ENCODE measurements at regions not wholly inside any gene's neighbourhood (a gene's known extent, or its start where the extent isn't known, plus 50 kb on each side); places are given as distances from the start of the nearest gene placed in this dataset.
"Not testable (repeated sequence)": the region's sequence is repeated elsewhere in the genome, so short reads cannot be mapped to it uniquely, and the experiment has no call there.

DNA sequence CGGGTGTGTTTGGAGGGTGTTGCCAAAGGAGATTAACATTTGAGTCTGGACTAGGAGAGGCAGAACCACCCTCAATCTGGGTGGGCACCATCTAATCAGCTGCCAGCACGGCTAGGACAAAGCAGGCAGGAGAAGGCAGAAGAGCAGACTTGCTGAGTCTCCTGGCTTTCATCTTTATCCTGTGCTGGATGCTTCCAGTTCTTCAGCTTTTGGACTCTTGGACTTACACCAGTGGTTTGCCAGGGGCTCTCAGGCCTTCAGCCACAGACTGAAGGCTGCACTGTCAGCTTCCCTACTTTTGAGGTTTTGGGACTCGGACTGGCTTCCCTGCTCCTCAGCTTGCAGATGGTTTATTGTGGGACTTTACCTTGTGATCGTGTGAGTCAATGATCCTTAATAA lies 70.4 kb upstream of the AGAP9 start:
- not testable (repeated sequence) for H3K4me3 ChIP-seq (IDR thresholded peaks at IDR 0.05; ENCODE audit: insufficient read depth, low read depth, low read length)

GRCh38 chr10:47593129-47593528 lies 69.7 kb upstream of the AGAP9 start:
- not testable (repeated sequence) for H3K27ac ChIP-seq; H3K36me3 ChIP-seq (ENCODE audit: insufficient read depth); H3K4me2 ChIP-seq; H2AFZ ChIP-seq (ENCODE audit: low read depth); H3K27me3 ChIP-seq (ENCODE audit: insufficient read depth, low read depth); H3K9ac ChIP-seq; H3K4me1 ChIP-seq (ENCODE audit: low read depth, poor library complexity, severe bottlenecking); H3K79me2 ChIP-seq (ENCODE audit: insufficient read depth, low read depth); H3K4me3 ChIP-seq (IDR thresholded peaks at IDR 0.05; ENCODE audit: insufficient read depth, low read depth, low read length); H4K20me1 ChIP-seq (ENCODE audit: insufficient read depth)

More for the DNA sequence above, 70.4 kb upstream of the AGAP9 start:
- H3K27me3 ChIP-seq (ENCODE audit: insufficient read depth, low read depth); H2AFZ ChIP-seq (ENCODE audit: low read depth); H3K9ac ChIP-seq; H3K4me1 ChIP-seq (ENCODE audit: low read depth, poor library complexity, severe bottlenecking); H3K27ac ChIP-seq; H3K4me2 ChIP-seq; H3K79me2 ChIP-seq (ENCODE audit: insufficient read depth, low read depth); H4K20me1 ChIP-seq (ENCODE audit: insufficient read depth); H3K36me3 ChIP-seq (ENCODE audit: insufficient read depth): not testable (repeated sequence)

DNA sequence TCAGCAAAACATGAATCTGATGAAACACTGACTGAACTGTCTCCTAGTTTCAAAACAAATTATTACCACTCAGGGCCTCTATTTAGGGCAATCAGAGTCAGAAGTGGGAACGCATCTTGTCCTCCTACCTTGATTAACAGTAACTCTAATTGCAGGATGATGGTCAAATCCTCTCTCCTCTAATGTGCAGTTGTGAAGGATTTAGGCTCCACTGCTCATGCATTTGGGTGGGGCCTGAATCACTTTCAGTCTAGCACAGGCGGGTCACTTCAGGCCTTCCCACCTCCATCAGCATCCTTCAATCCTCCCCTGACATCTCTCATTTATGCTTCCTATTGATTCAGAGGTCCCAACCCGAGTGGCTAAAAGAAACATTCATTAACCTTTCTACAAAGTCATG lies 67.5 kb upstream of the AGAP9 start:
- not testable (repeated sequence) for H3K79me2 ChIP-seq (ENCODE audit: insufficient read depth, low read depth); H3K27ac ChIP-seq; H3K4me1 ChIP-seq (ENCODE audit: low read depth, poor library complexity, severe bottlenecking); H3K4me3 ChIP-seq (IDR thresholded peaks at IDR 0.05; ENCODE audit: insufficient read depth, low read depth, low read length); H3K36me3 ChIP-seq (ENCODE audit: insufficient read depth); H3K9ac ChIP-seq; H3K4me2 ChIP-seq; H3K27me3 ChIP-seq (ENCODE audit: insufficient read depth, low read depth); H4K20me1 ChIP-seq (ENCODE audit: insufficient read depth); H2AFZ ChIP-seq (ENCODE audit: low read depth)

GRCh38 chr10:47590534-47590933 lies 67.1 kb upstream of the AGAP9 start:
- not testable (repeated sequence) for H3K27ac ChIP-seq, H3K4me2 ChIP-seq

GRCh38 chr10:47582051-47582450 lies 58.6 kb upstream of the AGAP9 start:
- H3K4me3 ChIP-seq (IDR thresholded peaks at IDR 0.05; ENCODE audit: insufficient read depth, low read depth, low read length); H3K79me2 ChIP-seq (ENCODE audit: insufficient read depth, low read depth); H2AFZ ChIP-seq (ENCODE audit: low read depth); H3K27me3 ChIP-seq (ENCODE audit: insufficient read depth, low read depth); H3K36me3 ChIP-seq (ENCODE audit: insufficient read depth); H4K20me1 ChIP-seq (ENCODE audit: insufficient read depth); H3K4me2 ChIP-seq; H3K9ac ChIP-seq; H3K27ac ChIP-seq; H3K4me1 ChIP-seq (ENCODE audit: low read depth, poor library complexity, severe bottlenecking): not testable (repeated sequence)

More at GRCh38 chr10:47590534-47590933, 67.1 kb upstream of the AGAP9 start:
- not testable (repeated sequence) for H3K4me3 ChIP-seq (IDR thresholded peaks at IDR 0.05; ENCODE audit: insufficient read depth, low read depth, low read length); H3K4me1 ChIP-seq (ENCODE audit: low read depth, poor library complexity, severe bottlenecking); H3K36me3 ChIP-seq (ENCODE audit: insufficient read depth); H3K27me3 ChIP-seq (ENCODE audit: insufficient read depth, low read depth); H4K20me1 ChIP-seq (ENCODE audit: insufficient read depth); H3K9ac ChIP-seq; H3K79me2 ChIP-seq (ENCODE audit: insufficient read depth, low read depth); H2AFZ ChIP-seq (ENCODE audit: low read depth)

DNA sequence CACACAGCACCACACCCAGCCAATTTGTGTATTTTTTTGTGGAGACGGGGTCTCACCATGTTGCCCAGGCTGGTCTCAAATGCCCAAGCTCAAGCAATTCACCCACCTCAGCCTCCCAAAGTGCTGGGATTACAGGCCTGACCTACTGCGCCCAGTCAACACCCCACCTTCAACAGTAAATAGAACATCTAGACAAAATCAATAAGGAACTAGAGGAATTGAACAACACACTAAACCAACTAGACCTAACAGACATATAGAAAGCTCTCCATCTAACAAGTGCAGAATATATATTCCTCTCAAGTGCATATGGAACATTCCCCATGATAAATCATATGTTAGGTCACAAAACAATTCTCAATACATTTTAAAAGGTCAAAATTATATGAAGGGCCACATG lies 56.6 kb upstream of the AGAP9 start:
- H3K9ac ChIP-seq; H3K27ac ChIP-seq; H2AFZ ChIP-seq (ENCODE audit: low read depth); H3K4me2 ChIP-seq; H4K20me1 ChIP-seq (ENCODE audit: insufficient read depth); H3K79me2 ChIP-seq (ENCODE audit: insufficient read depth, low read depth); H3K36me3 ChIP-seq (ENCODE audit: insufficient read depth); H3K4me1 ChIP-seq (ENCODE audit: low read depth, poor library complexity, severe bottlenecking); H3K4me3 ChIP-seq (IDR thresholded peaks at IDR 0.05; ENCODE audit: insufficient read depth, low read depth, low read length); H3K27me3 ChIP-seq (ENCODE audit: insufficient read depth, low read depth): not testable (repeated sequence)

DNA sequence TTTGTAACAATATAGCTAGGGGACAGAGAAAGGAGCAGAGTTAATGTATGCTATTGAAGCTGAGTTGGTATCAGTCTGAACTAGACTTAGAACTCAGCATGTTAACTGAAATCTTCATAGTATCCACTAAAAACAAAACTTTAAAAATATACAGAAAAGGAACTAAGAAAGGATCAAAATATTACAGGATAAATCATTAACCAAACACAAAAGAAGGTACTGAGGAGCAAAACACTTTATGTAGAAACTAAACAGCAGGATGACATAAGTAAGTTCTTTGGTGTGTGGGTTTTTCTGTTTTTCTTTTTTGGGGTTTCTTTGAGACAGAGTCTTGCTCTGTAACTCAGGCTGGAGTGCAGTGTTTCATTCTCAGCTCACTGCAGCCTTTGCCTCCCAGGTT lies 55.1 kb upstream of the AGAP9 start:
- H3K4me2 ChIP-seq; H3K9ac ChIP-seq; H3K27me3 ChIP-seq (ENCODE audit: insufficient read depth, low read depth); H3K36me3 ChIP-seq (ENCODE audit: insufficient read depth); H3K27ac ChIP-seq; H3K4me3 ChIP-seq (IDR thresholded peaks at IDR 0.05; ENCODE audit: insufficient read depth, low read depth, low read length); H4K20me1 ChIP-seq (ENCODE audit: insufficient read depth); H3K4me1 ChIP-seq (ENCODE audit: low read depth, poor library complexity, severe bottlenecking); H3K79me2 ChIP-seq (ENCODE audit: insufficient read depth, low read depth); H2AFZ ChIP-seq (ENCODE audit: low read depth): not testable (repeated sequence)

Data from KMS-11 (cell line).